H1 (cell line): ENCODE measurements at regions not wholly inside any gene's neighbourhood (a gene's known extent, or its start where the extent isn't known, plus 50 kb on each side); places are given as distances from the start of the nearest gene placed in this dataset.

Experiments used
- CTCF ChIA-PET: fragments of 300-600 bp; sonication (Branson Sonifier 250); formaldehyde crosslinking; loops from one replicate; lab custom pipeline; 2021; ENCODE audit not compliant: partially characterized antibody; lab: Charles Lee
- POLR2A ChIA-PET: fragments of 300-600 bp; sonication (Branson Sonifier 250); formaldehyde crosslinking; loops from one replicate; lab custom pipeline; 2021; ENCODE audit warnings: inconsistent platforms; ENCODE audit not compliant: partially characterized antibody; lab: Charles Lee
- DNase-seq, 2 experiments: peaks; one replicate each; pipeline versions ENCODE4 v3.0.0 to v3.0.0-alpha.2; 2010 to 2022; ENCODE audit warnings: low spot score in 2 of 2, low read depth in 1 of 2, mixed read lengths in 1 of 2
- FAIRE-seq: peaks from 2 replicates; lab custom pipeline; 2011; peaks lifted over from hg19 to GRCh38; lab: Jason Lieb, UNC
- H2AFZ ChIP-seq: 2 replicates; pipeline ENCODE4 v1.8.1; 2012; ENCODE audit warnings: low read length, inconsistent platforms
- H2AK5ac ChIP-seq: 2 replicates; pipeline ENCODE4 v1.6.1; 2013; ENCODE audit warnings: low read depth, low read length
- H2BK120ac ChIP-seq: replicated peaks from 2 replicates; pipeline ENCODE3; 2013; ENCODE audit warnings: low read depth, low read length, inconsistent platforms
- H2BK12ac ChIP-seq: 2 replicates; pipeline ENCODE4 v1.6.1; 2013; ENCODE audit warnings: low read depth, low read length
- H2BK15ac ChIP-seq: 2 replicates; pipeline ENCODE4 v1.6.1; 2013; ENCODE audit warnings: low read length
- H2BK20ac ChIP-seq: 2 replicates; pipeline ENCODE4 v1.6.1; 2013; ENCODE audit warnings: low read length
- H2BK5ac ChIP-seq: 2 replicates; pipeline ENCODE4 v1.6.1; 2013; ENCODE audit warnings: low read depth, low read length
- H3K14ac ChIP-seq: 2 replicates; pipeline ENCODE4 v1.6.1; 2013; ENCODE audit warnings: inconsistent platforms; ENCODE audit not compliant: insufficient read length
- H3K18ac ChIP-seq: 2 replicates; pipeline ENCODE4 v1.6.1; 2013; ENCODE audit warnings: low read length; ENCODE audit errors: extremely low read depth
- H3K23ac ChIP-seq: 2 replicates; pipeline ENCODE4 v1.6.1; 2013; ENCODE audit warnings: inconsistent platforms; ENCODE audit not compliant: insufficient read length
- H3K23me2 ChIP-seq: 2 replicates; pipeline ENCODE4 v1.6.1; 2013; ENCODE audit warnings: low read depth, low read length
- H3K27ac ChIP-seq: 2 replicates; pipeline ENCODE4 v1.6.1; 2011; ENCODE audit warnings: low read depth, low read length, inconsistent platforms
- H3K27me3 ChIP-seq, 4 experiments: replicated peaks in 1 of 4; 1 replicate in 1 of 4; 2 replicates in 3 of 4; pipeline versions ENCODE4 v1.6.1 to v1.8.1; 2011 to 2013; ENCODE audit warnings: low read length in 3 of 4, mild to moderate bottlenecking in 3 of 4, inconsistent platforms in 2 of 4, mixed read lengths in 2 of 4, moderate library complexity in 1 of 4; ENCODE audit not compliant: control insufficient read depth in 3 of 4, insufficient read depth in 3 of 4; ENCODE audit errors: extremely low read depth in 1 of 4
- H3K36me3 ChIP-seq, 4 experiments: 2 replicates each; pipeline versions ENCODE4 v1.6.1 to v1.8.1; 2011 to 2013; ENCODE audit warnings: mild to moderate bottlenecking in 4 of 4, low read length in 3 of 4, moderate library complexity in 2 of 4, control low read depth in 1 of 4, inconsistent platforms in 1 of 4; ENCODE audit not compliant: insufficient read depth in 4 of 4, control insufficient read depth in 2 of 4
- H3K4ac ChIP-seq: replicated peaks from 2 replicates; pipeline ENCODE3; 2013; ENCODE audit warnings: low read length, low read depth, mixed read lengths, inconsistent platforms; ENCODE audit not compliant: insufficient read length
- H3K4me1 ChIP-seq, 4 experiments: replicated peaks in 1 of 4; 1 replicate in 1 of 4; 2 replicates in 3 of 4; pipeline versions ENCODE4 v1.6.1 to v1.8.1; 2011 to 2013; ENCODE audit warnings: low read length in 3 of 4, inconsistent platforms in 2 of 4, mixed read lengths in 1 of 4; ENCODE audit not compliant: insufficient read depth in 4 of 4, control insufficient read depth in 3 of 4
- H3K4me2 ChIP-seq, 2 experiments: 2 replicates each; pipeline versions ENCODE4 v1.6.1 to v1.8.1; 2011 to 2013; ENCODE audit warnings: low read depth in 2 of 2, low read length in 2 of 2, control low read depth in 1 of 2, inconsistent platforms in 1 of 2, mild to moderate bottlenecking in 1 of 2; ENCODE audit not compliant: insufficient read depth in 1 of 2
- H3K4me3 ChIP-seq, 4 experiments: fragments of 200-600, 300-600 bp in 1 of 4; sonication (generic), shearing (Covaris generic), sonication (Bioruptor Twin) in 1 of 4; 2 replicates each; pipeline versions ENCODE4 v1.5.1 to v1.8.1; 2011 to 2016; ENCODE audit warnings: low read length in 4 of 4, low read depth in 3 of 4, control low read depth in 2 of 4, inconsistent platforms in 2 of 4, mild to moderate bottlenecking in 2 of 4, mixed read lengths in 1 of 4, moderate library complexity in 1 of 4; ENCODE audit not compliant: insufficient read depth in 2 of 4; ENCODE audit errors: extremely low read depth in 1 of 4
- H3K56ac ChIP-seq: replicated peaks from 2 replicates; pipeline ENCODE3; 2013; ENCODE audit warnings: low read depth, mild to moderate bottlenecking, mixed read lengths, low read length, inconsistent platforms; ENCODE audit not compliant: insufficient read length
- H3K79me1 ChIP-seq: 2 replicates; pipeline ENCODE4 v1.6.1; 2013; ENCODE audit warnings: low read depth, low read length, control low read depth
- H3K79me2 ChIP-seq, 2 experiments: 2 replicates each; pipeline versions ENCODE4 v1.6.1 to v1.8.1; 2012 to 2013; ENCODE audit warnings: low read length in 2 of 2, mild to moderate bottlenecking in 2 of 2, inconsistent platforms in 1 of 2; ENCODE audit not compliant: insufficient read depth in 2 of 2, control insufficient read depth in 1 of 2
- H3K9ac ChIP-seq, 4 experiments: replicated peaks in 1 of 4; 1 replicate in 1 of 4; 2 replicates in 3 of 4; pipeline versions ENCODE4 v1.6.1 to v1.8.1; 2011 to 2013; ENCODE audit warnings: low read depth in 3 of 4, low read length in 3 of 4, control low read depth in 2 of 4, mild to moderate bottlenecking in 2 of 4, moderate library complexity in 2 of 4, inconsistent platforms in 1 of 4; ENCODE audit errors: extremely low read depth in 1 of 4
- H3K9me3 ChIP-seq, 2 experiments: 2 replicates each; pipeline versions ENCODE4 v1.6.1 to v1.8.1; 2012 to 2013; ENCODE audit warnings: mild to moderate bottlenecking in 2 of 2, moderate library complexity in 2 of 2, control low read depth in 1 of 2, inconsistent platforms in 1 of 2, low read depth in 1 of 2, low read length in 1 of 2, mixed read lengths in 1 of 2; ENCODE audit not compliant: insufficient read depth in 2 of 2
- H4K20me1 ChIP-seq, 2 experiments: replicated peaks in 1 of 2; 2 replicates each; pipeline versions ENCODE3 to v1.8.1; 2011 to 2013; ENCODE audit warnings: inconsistent platforms in 2 of 2, low read length in 2 of 2, mild to moderate bottlenecking in 1 of 2; ENCODE audit not compliant: insufficient read depth in 2 of 2, control insufficient read depth in 1 of 2
- H4K5ac ChIP-seq: 2 replicates; pipeline ENCODE4 v1.6.1; 2013; ENCODE audit warnings: low read length, low read depth, mixed read lengths, inconsistent platforms; ENCODE audit not compliant: insufficient read length
- H4K8ac ChIP-seq: 2 replicates; pipeline ENCODE4 v1.8.0; 2013; ENCODE audit warnings: mild to moderate bottlenecking, moderate library complexity, low read length, inconsistent platforms; ENCODE audit not compliant: insufficient read depth; ENCODE audit errors: extremely low read depth
- H4K91ac ChIP-seq: replicated peaks from 2 replicates; pipeline ENCODE3; 2013; ENCODE audit warnings: low read length, mixed read lengths, inconsistent platforms; ENCODE audit not compliant: insufficient read length
- CEBPB ChIP-seq: IDR thresholded peaks from 2 replicates; pipeline ENCODE4 v1.6.1; 2012; ENCODE audit warnings: low read depth, low read length
- KDM5A ChIP-seq: fragments of 200-600 bp; IDR thresholded peaks from 2 replicates; pipeline ENCODE4 v1.7.1; 2012; ENCODE audit warnings: mild to moderate bottlenecking, low read length, inconsistent platforms, mixed read lengths
- POU5F1 ChIP-seq: IDR thresholded peaks from 2 replicates; pipeline ENCODE4 v1.6.1; 2011; ENCODE audit warnings: low read depth, mild to moderate bottlenecking, low read length, moderate library complexity
- SAP30 ChIP-seq: fragments of 300-600 bp; sonication (generic); IDR thresholded peaks from 2 replicates; pipeline ENCODE4 v1.7.1; 2012; ENCODE audit warnings: low read length, moderate library complexity, mild to moderate bottlenecking, inconsistent platforms; ENCODE audit not compliant: insufficient read depth, insufficient replicate concordance
- WGBS, 2 experiments: shearing (Covaris generic) in 1 of 2; methylation state at CpG; one replicate each; pipeline versions ENCODE4 v1.1.6 to v1.1.7; 2013 to 2015; ENCODE audit warnings: low lambda C conversion rate in 2 of 2, mixed read lengths in 2 of 2, inconsistent platforms in 1 of 2, low coverage in 1 of 2, missing lambda C conversion rate in 1 of 2; ENCODE audit not compliant: insufficient replicate concordance in 2 of 2, insufficient coverage in 1 of 2, insufficient read length in 1 of 2; ENCODE audit errors: extremely low coverage in 1 of 2, missing lambda C conversion rate in 1 of 2; 5-methylcytosine and 5-hydroxymethylcytosine counted together

DNA sequence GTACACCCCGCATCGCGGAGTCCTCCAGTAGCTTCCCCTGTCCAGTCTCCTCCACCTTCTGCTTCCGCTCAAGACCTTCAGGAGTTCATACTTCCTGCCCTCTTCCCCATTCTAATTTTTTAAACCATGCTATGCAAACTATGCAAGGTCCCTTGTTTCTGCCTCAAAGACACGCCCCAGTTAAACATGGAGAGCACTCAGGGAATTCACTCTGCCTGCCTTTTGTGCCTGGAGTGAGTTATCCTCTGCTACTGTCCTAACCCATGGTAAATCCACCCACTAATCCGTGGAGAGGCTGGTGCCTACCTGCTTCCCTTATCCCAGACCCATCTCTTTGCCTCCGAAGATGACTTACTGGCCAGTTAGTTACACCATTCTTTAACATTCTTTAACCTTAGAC is 473.7 kb upstream of the JARID2 start:
- Histone ChIP-seq H4K5ac (peak overlapping the region; percentile 34), H3K18ac (no peak overlapping the region), H3K36me3 (no peaks in the 10 kb centered on the region), H2BK12ac (peak overlapping the region; percentile 62; the same call in 1 of the 2 replicates), H3K56ac (no peak overlapping the region), H2AK5ac (no peak overlapping the region), H2BK5ac (no peak overlapping the region), H3K9ac (no peak overlapping the region), H3K79me2 (no peaks in the 10 kb centered on the region), H3K23me2 (no peaks in the 10 kb centered on the region), H2AFZ (no peak overlapping the region), H3K23ac (no peak overlapping the region), H3K4me1 (peaks cover 0 to 6% (median 0%) of the 10 kb centered on the region in 4 experiments; a peak in 2 of 7 replicates), H2BK120ac (peak overlapping the region; percentile 77), H3K9me3 (no peaks in the 10 kb centered on the region), H3K4me2 (no peak overlapping the region), H4K20me1 (no peaks in the 10 kb centered on the region), H4K91ac (peak overlapping the region; percentile 57), H3K4me3 (no peak overlapping the region), H3K4ac (peak overlapping the region; percentile 87), H2BK15ac (0 out of 2 replicates have a peak overlapping the region, but pooled peaks have one; percentile 67), H3K14ac (no peak overlapping the region), H2BK20ac (peak overlapping the region; percentile 83; the same call in 1 of the 2 replicates), H3K27ac (no peak overlapping the region), H3K79me1 (no peaks in the 10 kb centered on the region), H4K8ac (no peak overlapping the region; the same call in 1 of the 2 replicates), H3K27me3 (no peaks in the 10 kb centered on the region)
- TF ChIP-seq SAP30 (no peak), CEBPB (no peak), KDM5A (no peak), POU5F1 (no peak)
- 91% methylated on average over 7 of the region's 7 CpGs; no CpG with 5 or more reads in 1 of the 2 experiments for WGBS, 2 experiments
- no peak for DNase-seq
- no peak for FAIRE-seq
- ChIA-PET CTCF (no interaction called here), POLR2A (no interaction called here)
